ENCODE measurements at regions not wholly inside any gene's neighbourhood (a gene's known extent, or its start where the extent isn't known, plus 50 kb on each side); places are given as distances from the start of the nearest gene placed in this dataset.

DNA sequence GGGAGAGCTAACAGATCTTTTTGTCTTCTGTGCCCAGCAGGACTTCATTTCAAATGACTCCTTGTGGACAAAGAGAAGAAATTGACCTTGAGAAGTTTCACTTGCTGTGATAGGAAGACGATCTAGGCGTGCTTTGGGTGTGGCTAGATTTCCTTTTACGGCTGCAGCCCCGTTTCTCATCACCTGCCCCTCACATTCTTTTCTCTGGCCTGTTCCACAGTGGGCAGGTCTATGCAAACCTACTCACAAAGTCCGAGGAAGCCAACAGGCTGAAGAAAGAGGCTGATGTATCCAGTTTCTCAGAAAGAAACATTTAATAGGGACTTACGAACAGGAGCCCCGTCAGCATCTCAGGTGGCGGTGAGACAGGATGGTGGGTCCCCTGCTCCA, 231.8 kb downstream of the FGF9 start:
- TF ChIP-seq, protein P1, sequence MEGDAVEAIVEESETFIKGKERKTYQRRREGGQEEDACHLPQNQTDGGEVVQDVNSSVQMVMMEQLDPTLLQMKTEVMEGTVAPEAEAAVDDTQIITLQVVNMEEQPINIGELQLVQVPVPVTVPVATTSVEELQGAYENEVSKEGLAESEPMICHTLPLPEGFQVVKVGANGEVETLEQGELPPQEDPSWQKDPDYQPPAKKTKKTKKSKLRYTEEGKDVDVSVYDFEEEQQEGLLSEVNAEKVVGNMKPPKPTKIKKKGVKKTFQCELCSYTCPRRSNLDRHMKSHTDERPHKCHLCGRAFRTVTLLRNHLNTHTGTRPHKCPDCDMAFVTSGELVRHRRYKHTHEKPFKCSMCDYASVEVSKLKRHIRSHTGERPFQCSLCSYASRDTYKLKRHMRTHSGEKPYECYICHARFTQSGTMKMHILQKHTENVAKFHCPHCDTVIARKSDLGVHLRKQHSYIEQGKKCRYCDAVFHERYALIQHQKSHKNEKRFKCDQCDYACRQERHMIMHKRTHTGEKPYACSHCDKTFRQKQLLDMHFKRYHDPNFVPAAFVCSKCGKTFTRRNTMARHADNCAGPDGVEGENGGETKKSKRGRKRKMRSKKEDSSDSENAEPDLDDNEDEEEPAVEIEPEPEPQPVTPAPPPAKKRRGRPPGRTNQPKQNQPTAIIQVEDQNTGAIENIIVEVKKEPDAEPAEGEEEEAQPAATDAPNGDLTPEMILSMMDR (IDR thresholded peaks at IDR 0.05): no peak
- no peak for TF ChIP-seq POLR2A (IDR thresholded peaks at IDR 0.05)
